ENCODE measurements at regions not wholly inside any gene's neighbourhood (a gene's known extent, or its start where the extent isn't known, plus 50 kb on each side); places are given as distances from the start of the nearest gene placed in this dataset.

- peaks cover 7% of the 10 kb centered on the region for H3K4me1 Mint-ChIP-seq
- H3K27me3 Mint-ChIP-seq (ENCODE audit: low read depth): peaks cover 3% of the 10 kb centered on the region
- TF ChIP-seq, protein P1, sequence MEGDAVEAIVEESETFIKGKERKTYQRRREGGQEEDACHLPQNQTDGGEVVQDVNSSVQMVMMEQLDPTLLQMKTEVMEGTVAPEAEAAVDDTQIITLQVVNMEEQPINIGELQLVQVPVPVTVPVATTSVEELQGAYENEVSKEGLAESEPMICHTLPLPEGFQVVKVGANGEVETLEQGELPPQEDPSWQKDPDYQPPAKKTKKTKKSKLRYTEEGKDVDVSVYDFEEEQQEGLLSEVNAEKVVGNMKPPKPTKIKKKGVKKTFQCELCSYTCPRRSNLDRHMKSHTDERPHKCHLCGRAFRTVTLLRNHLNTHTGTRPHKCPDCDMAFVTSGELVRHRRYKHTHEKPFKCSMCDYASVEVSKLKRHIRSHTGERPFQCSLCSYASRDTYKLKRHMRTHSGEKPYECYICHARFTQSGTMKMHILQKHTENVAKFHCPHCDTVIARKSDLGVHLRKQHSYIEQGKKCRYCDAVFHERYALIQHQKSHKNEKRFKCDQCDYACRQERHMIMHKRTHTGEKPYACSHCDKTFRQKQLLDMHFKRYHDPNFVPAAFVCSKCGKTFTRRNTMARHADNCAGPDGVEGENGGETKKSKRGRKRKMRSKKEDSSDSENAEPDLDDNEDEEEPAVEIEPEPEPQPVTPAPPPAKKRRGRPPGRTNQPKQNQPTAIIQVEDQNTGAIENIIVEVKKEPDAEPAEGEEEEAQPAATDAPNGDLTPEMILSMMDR (IDR thresholded peaks at IDR 0.05; ENCODE audit: unreplicated experiment): no peak
- H3K9me3 Mint-ChIP-seq: peaks cover 4% of the 10 kb centered on the region
- no peaks in the 10 kb centered on the region for H3K36me3 Mint-ChIP-seq
- H3K4me3 Mint-ChIP-seq: no peak overlapping the region
- DNase-seq (ENCODE audit: low spot score in 2 of 2, unreplicated experiment in 2 of 2): no peak
- H3K27ac Mint-ChIP-seq: no peak overlapping the region
These were observed 632.6 kb upstream of the ARGLU1 start for GRCh38 chr13:107200491-107200890.

DNA sequence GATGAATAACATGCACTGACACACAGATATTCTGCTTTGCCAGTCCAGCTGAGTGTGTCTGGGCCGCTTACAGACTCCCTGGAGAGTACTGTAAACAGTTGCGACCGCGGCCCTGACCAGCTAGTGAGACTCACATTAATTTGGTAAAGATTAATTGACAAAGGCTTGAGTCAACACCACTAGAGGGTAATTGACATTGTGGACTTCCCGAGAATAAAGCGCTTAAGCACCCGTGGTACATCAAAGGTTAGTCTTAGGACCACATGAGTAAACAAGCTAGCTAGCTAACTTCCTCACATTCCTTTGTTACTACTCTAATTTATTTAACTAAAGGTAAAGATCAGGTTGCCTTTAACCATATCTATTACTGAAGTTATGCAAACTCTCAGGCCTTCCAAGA lies 624.4 kb upstream of the ARGLU1 start:
- DNase-seq (ENCODE audit: low spot score in 2 of 2, unreplicated experiment in 2 of 2): no peak
- Mint-ChIP-seq H3K27me3 (ENCODE audit: low read depth) (no peaks in the 10 kb centered on the region), H3K9me3 (peaks cover 28% of the 10 kb centered on the region), H3K27ac (no peak overlapping the region), H3K4me3 (no peak overlapping the region), H3K4me1 (peaks cover 13% of the 10 kb centered on the region), H3K36me3 (peaks cover 1% of the 10 kb centered on the region)
- TF ChIP-seq, protein P1 (IDR thresholded peaks at IDR 0.05; ENCODE audit: unreplicated experiment): no peak

DNA sequence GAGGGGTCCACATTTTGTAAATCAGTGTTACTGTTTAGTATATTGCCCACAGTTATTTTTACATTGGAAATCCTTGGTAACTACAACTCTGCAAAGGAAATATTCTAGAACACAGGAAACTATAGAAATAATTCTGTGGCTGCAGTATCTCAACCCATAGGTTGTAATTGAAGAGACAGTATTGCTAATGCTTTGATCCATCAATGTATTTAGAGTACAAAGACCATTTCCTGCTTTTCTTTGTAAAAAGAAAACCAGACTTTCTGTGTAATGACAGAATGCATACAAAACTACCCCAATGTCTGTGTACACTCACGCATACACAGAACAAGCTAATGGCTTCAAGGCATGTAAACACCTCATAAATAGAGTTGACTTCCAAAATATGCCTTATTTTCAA lies 622.1 kb upstream of the ARGLU1 start:
- peaks cover 1% of the 10 kb centered on the region for H3K36me3 Mint-ChIP-seq
- peaks cover 24% of the 10 kb centered on the region for H3K9me3 Mint-ChIP-seq
- no peak for DNase-seq (ENCODE audit: low spot score in 2 of 2, unreplicated experiment in 2 of 2)
- no peak overlapping the region for H3K4me3 Mint-ChIP-seq
- H3K27me3 Mint-ChIP-seq (ENCODE audit: low read depth): no peaks in the 10 kb centered on the region
- peaks cover 13% of the 10 kb centered on the region for H3K4me1 Mint-ChIP-seq
- no peak overlapping the region for H3K27ac Mint-ChIP-seq
- TF ChIP-seq, protein P1 (IDR thresholded peaks at IDR 0.05; ENCODE audit: unreplicated experiment): no peak

DNA sequence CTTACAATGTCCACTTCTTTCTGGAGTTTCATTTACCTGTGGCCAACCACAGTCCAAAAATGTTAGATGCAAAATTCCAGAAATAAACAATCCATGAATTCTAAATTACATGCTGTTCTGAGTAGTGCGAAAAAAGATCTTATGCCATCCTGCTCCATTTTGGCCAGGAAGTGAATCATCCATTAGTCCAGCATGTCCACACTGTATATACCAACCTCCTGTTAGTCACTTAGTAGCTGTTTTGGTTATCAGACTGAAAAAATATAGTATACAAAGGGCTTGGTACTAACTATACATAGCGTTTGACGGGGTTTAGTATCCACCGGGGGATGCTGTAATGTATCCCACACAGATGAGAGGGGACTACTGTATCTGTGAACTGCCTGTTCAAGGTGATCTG lies 618.0 kb upstream of the ARGLU1 start:
- H3K4me3 Mint-ChIP-seq: no peak overlapping the region
- H3K9me3 Mint-ChIP-seq: peaks cover 4% of the 10 kb centered on the region
- H3K27ac Mint-ChIP-seq: no peak overlapping the region
- DNase-seq (ENCODE audit: low spot score in 2 of 2, unreplicated experiment in 2 of 2): no peak
- H3K27me3 Mint-ChIP-seq (ENCODE audit: low read depth): no peaks in the 10 kb centered on the region
- no peaks in the 10 kb centered on the region for H3K36me3 Mint-ChIP-seq
- TF ChIP-seq, protein P1 (IDR thresholded peaks at IDR 0.05; ENCODE audit: unreplicated experiment): no peak
- peaks cover 9% of the 10 kb centered on the region for H3K4me1 Mint-ChIP-seq

GRCh38 chr13:107170270-107170931 lies 602.5 kb upstream of the ARGLU1 start:
- Mint-ChIP-seq H3K9me3 (no peaks in the 10 kb centered on the region), H3K27me3 (ENCODE audit: low read depth) (peaks cover 4% of the 10 kb centered on the region), H3K27ac (no peak overlapping the region), H3K4me3 (no peak overlapping the region), H3K4me1 (no peaks in the 10 kb centered on the region), H3K36me3 (no peaks in the 10 kb centered on the region)
- DNase-seq (ENCODE audit: low spot score in 2 of 2, unreplicated experiment in 2 of 2): no peak
- TF ChIP-seq, protein P1 (IDR thresholded peaks at IDR 0.05; ENCODE audit: unreplicated experiment): no peak

GRCh38 chr13:107157271-107157670 lies 589.3 kb upstream of the ARGLU1 start:
- no peak overlapping the region for H3K4me3 Mint-ChIP-seq
- H3K27ac Mint-ChIP-seq: no peak overlapping the region
- H3K4me1 Mint-ChIP-seq: no peaks in the 10 kb centered on the region
- no peaks in the 10 kb centered on the region for H3K9me3 Mint-ChIP-seq
- no peaks in the 10 kb centered on the region for H3K36me3 Mint-ChIP-seq
- H3K27me3 Mint-ChIP-seq (ENCODE audit: low read depth): peaks cover 12% of the 10 kb centered on the region
- DNase-seq (ENCODE audit: low spot score in 2 of 2, unreplicated experiment in 2 of 2): no peak
- TF ChIP-seq, protein P1 (IDR thresholded peaks at IDR 0.05; ENCODE audit: unreplicated experiment): no peak
